GM20000 (cell line): ENCODE measurements at regions not wholly inside any gene's neighbourhood (a gene's known extent, or its start where the extent isn't known, plus 50 kb on each side); places are given as distances from the start of the nearest gene placed in this dataset.

Source experiments
- DNase-seq: peaks from one replicate; pipeline ENCODE4 v3.0.0; 2012; ENCODE audit warnings: low spot score
- CTCF ChIP-seq: IDR thresholded peaks from 2 replicates; pipeline ENCODE4 v1.5.1; 2012; ENCODE audit warnings: mild to moderate bottlenecking, control low read depth; ENCODE audit errors: extremely low read depth, missing control alignments

DNA sequence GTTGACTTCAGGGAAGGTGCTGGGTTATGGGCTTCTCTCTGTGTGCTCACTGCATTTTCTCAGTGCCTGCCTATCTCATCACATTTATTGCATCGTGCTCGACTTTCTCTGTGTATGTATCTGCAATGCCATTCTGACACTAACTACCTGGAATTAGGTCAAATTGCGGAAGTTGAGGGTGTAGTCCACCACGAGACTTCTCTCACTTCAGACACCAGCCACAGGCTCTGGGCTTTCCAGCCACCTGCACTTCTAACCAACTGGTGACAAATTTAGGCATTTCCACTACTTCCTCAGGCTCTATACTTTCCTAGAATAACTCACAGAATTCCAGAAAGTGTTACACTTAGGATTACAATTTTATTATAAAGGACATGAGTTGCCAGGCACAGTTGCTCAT lies 188.6 kb upstream of the ZNF608 start:
- peak; percentile 35 for DNase-seq
- TF ChIP-seq CTCF: no peak

- DNase-seq: peak; percentile 34
- no peak for TF ChIP-seq CTCF
These were observed 190.1 kb upstream of the ZNF608 start for GRCh38 chr5:124936626-124936933.

DNA sequence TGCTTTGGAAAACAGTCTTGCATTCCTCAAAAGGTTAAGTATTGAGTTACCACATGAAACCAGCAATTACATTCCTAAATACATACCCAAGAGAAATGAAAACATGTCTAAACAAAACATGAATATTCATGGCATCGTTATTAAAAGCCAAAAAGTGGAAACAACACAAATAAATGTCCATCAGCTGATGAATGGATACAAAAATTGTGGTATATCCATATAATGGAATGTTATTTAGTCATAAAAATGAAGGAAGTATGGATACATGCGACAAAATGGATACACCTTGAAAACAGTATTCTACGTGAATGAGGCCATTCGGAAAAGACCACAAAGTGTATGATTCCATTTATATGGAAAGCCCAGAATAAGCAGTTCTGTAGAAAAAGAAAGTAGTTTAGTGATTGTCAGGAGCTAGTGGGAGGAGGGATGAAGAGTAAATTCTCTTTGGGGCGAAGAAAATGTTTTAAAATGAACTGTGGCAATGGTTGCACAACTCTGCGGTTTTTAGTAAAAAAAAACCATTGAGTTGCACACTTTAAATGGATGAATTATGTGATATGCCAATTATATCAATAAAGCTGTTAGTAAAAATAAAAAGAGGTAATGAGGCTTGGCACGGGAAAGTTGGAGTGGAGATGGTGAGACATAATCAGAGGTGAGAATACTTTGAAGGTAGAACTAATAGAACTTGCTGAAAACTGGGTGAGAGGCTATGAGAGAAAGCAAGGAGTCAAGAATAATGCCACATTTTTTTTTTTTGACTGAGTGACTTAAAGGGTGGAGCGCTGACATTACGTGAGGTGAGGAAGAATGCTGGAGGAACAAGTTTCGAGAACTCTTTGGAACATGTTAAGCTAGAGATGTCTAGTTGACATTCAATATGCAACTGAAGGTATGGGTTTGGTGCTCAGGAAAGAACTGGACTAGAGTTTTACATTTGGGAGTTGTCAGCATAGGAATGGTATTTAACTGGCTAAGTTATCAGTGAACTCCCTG lies 194.9 kb upstream of the ZNF608 start:
- DNase-seq: no peak
- TF ChIP-seq CTCF: no peak

DNA sequence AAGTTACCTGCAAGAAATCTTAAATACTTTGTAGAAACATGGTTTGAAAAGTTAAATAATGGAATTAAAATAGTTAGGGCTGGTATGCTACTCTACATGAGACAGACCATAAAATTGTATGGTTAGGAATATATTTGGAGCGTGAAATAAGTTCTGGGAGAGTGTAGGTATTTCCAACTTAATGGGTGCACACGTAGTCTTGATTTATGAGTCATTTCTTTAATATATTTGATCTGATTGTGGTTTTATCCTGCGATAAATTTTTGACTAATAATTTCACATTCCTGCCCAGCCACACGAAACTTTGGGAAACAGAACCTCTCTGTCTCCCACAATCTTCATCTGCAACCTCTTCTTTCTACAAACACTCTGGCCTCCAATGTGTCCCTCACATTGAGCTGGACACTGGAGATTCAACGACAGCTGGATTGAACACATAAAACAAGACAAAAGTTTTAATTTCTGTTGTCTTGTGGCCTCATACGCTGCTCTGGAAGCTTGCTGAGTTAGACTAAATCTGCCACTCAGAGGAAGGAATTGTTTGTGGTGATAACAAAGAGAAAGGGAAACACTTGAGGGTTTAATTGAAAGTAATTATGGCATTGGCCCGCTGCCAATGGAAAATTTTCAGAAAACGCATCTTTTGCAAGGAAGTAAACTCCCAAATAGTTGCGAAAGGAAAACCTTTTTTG lies 201.8 kb upstream of the ZNF608 start:
- DNase-seq: no peak

DNA sequence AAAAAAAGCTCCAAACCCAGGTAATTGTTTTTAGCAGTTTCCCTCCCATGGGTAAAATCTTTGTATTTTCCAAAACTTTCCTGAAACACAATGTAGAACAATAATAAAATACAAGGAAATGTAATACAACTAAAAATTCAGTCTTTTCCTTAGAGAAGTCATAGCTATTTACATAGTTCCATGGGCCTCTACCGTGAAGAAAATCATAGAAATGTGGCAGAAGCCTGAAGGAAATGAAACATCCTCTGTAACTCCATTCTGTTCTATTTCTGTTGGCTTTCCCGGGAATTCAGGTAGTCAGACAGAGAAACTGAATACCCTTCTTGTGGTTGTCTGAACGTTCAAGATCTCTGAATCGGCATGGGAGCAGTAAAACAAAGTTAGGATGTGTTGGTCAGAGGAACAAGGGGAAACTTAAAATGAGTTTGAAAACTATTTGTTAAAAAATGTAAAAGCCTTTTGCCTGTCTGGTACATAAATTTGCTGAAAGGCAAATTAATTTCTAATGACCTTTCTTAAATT lies 202.4 kb upstream of the ZNF608 start:
- DNase-seq: no peak
- no peak for TF ChIP-seq CTCF

More for the DNA sequence above, 201.8 kb upstream of the ZNF608 start:
- TF ChIP-seq CTCF: no peak

- DNase-seq: no peak
- no peak for TF ChIP-seq CTCF
These were observed 203.4 kb upstream of the ZNF608 start for GRCh38 chr5:124949862-124950261.

- DNase-seq: no peak
- TF ChIP-seq CTCF: no peak
These were observed 204.7 kb upstream of the ZNF608 start for GRCh38 chr5:124951105-124951504.
